Panc1 (cell line): ENCODE measurements at regions not wholly inside any gene's neighbourhood (a gene's known extent, or its start where the extent isn't known, plus 50 kb on each side); places are given as distances from the start of the nearest gene placed in this dataset.

Experiments used
- ATAC-seq: fragments of 200-7000 bp; cut with Tn5 transposase; 2 replicates; pipeline ENCODE4 v1.9.1; 2020; ENCODE audit warnings: mild to moderate bottlenecking, moderate library complexity
- BruUV-seq: library from RNA; stranded (reverse); fragments of 400-500 nt; replicated peaks from 2 replicates; lab custom pipeline; 2021; lab: Mats Ljungman, UMichigan
- CTCF ChIA-PET: fragments of 300-600 bp; sonication (Branson Sonifier 250); formaldehyde crosslinking; loops from one replicate; lab custom pipeline; 2022; ENCODE audit warnings: antibody characterized with exemption; lab: Charles Lee
- POLR2A ChIA-PET: fragments of 300-600 bp; sonication (Branson Sonifier 250); formaldehyde crosslinking; loops from one replicate; lab custom pipeline; 2022; ENCODE audit warnings: antibody characterized with exemption; lab: Charles Lee
- DNase-seq: peaks from one replicate; pipeline ENCODE4 v3.0.0-alpha.2; 2010; ENCODE audit warnings: low read depth, low spot score
- H3K27ac ChIP-seq: 2 replicates; pipeline ENCODE4 v1.5.1; 2011; ENCODE audit warnings: mild to moderate bottlenecking, low read length, inconsistent platforms
- H3K27me3 ChIP-seq: fragments of 200-500 bp; sonication (Bioruptor generic); 2 replicates; pipeline ENCODE4 v1.6.0; 2014; ENCODE audit warnings: low read length, inconsistent platforms; ENCODE audit not compliant: control insufficient read depth, insufficient read depth
- H3K36me3 ChIP-seq: fragments of 200-500 bp; sonication (Bioruptor generic); 2 replicates; pipeline ENCODE4 v1.5.1; 2014; ENCODE audit warnings: inconsistent platforms, mild to moderate bottlenecking, low read length, moderate library complexity; ENCODE audit not compliant: control insufficient read depth, insufficient read depth
- H3K4me1 ChIP-seq: 2 replicates; pipeline ENCODE4 v1.5.1; 2011; ENCODE audit warnings: inconsistent platforms, mild to moderate bottlenecking, low read length, moderate library complexity; ENCODE audit not compliant: control insufficient read depth, insufficient read depth
- H3K4me3 ChIP-seq, 2 experiments: 2 replicates each; pipeline ENCODE4 v1.5.1; 2011 to 2012; ENCODE audit warnings: low read depth in 2 of 2, low read length in 2 of 2, mild to moderate bottlenecking in 2 of 2, inconsistent platforms in 1 of 2, moderate library complexity in 1 of 2
- H3K9me3 ChIP-seq: fragments of 200-500 bp; sonication (Bioruptor generic); 2 replicates; pipeline ENCODE4 v1.5.1; 2014; ENCODE audit warnings: low read depth, mild to moderate bottlenecking, inconsistent platforms, low read length, moderate library complexity; ENCODE audit not compliant: control insufficient read depth, insufficient read depth
- CTCF ChIP-seq: fragments of 450-650 bp; IDR thresholded peaks from 2 replicates; pipeline ENCODE4 v1.5.1; 2017; ENCODE audit warnings: mild to moderate bottlenecking
- POLR2AphosphoS5 ChIP-seq: IDR thresholded peaks from 2 replicates; pipeline ENCODE4 v1.6.1; 2012; ENCODE audit warnings: mild to moderate bottlenecking, low read depth, low read length, moderate library complexity
- REST ChIP-seq, 2 experiments: IDR thresholded peaks; 2 replicates each; pipeline ENCODE4 v1.6.1; 2011 to 2012; ENCODE audit warnings: low read depth in 2 of 2, control low read depth in 1 of 2, low read length in 1 of 2, mild to moderate bottlenecking in 1 of 2, moderate library complexity in 1 of 2; ENCODE audit not compliant: insufficient read depth in 1 of 2
- SIN3A ChIP-seq: IDR thresholded peaks from 2 replicates; pipeline ENCODE4 v1.6.1; 2012; ENCODE audit warnings: low read depth, mild to moderate bottlenecking, low read length, moderate library complexity, borderline replicate concordance; ENCODE audit not compliant: insufficient read depth
- TCF7L2 ChIP-seq: IDR thresholded peaks from 2 replicates; pipeline ENCODE4 v1.6.1; 2011; ENCODE audit warnings: mild to moderate bottlenecking, low read depth, low read length, inconsistent platforms
- in situ Hi-C: cut with HindIII; loops from 2 replicates; pipeline ENCODE4 v1.10.0; 2016; ENCODE audit warnings: low sequenced_read_pairs, low pct_unique_long_range_greater_than_20kb
- intact Hi-C: fragments of 100-400 bp; cut with micrococcal nuclease; formaldehyde crosslinking; loops from one replicate; pipeline ENCODE4 v1.10.0; 2022; ENCODE audit not compliant: unreplicated experiment

GRCh38 chr5:166576323-166576722 is 1715.1 kb upstream of the WWC1 start:
- BruUV-seq = no TSS peak
- Histone ChIP-seq H3K4me3 (no peak overlapping the region), H3K36me3 (no peaks in the 10 kb centered on the region), H3K27ac (no peak overlapping the region), H3K9me3 (no peaks in the 10 kb centered on the region), H3K4me1 (no peaks in the 10 kb centered on the region), H3K27me3 (no peaks in the 10 kb centered on the region)
- ATAC-seq = no peak
- DNase-seq = no peak
- ChIA-PET POLR2A (no interaction called here), CTCF (no interaction called here)
- in situ Hi-C loops (no loop called here), intact Hi-C loops (no loop called here)
- TF ChIP-seq REST (IDR thresholded peaks at IDR 0.05; ENCODE audit: insufficient read depth in 1 of 2, low read depth in 2 of 2, low read length in 1 of 2) (no peak), SIN3A (no peak), POLR2AphosphoS5 (no peak), TCF7L2 (no peak), CTCF (no peak)

- BruUV-seq = no TSS peak
- H3K27me3 ChIP-seq = no peaks in the 10 kb centered on the region
- intact Hi-C loops = no loop called here
- POLR2A ChIA-PET = no interaction called here
- CTCF ChIA-PET = no interaction called here
- no peaks in the 10 kb centered on the region for H3K9me3 ChIP-seq
- H3K27ac ChIP-seq = no peak overlapping the region
- TF ChIP-seq CTCF (no peak), POLR2AphosphoS5 (no peak), TCF7L2 (no peak), REST (IDR thresholded peaks at IDR 0.05; ENCODE audit: insufficient read depth in 1 of 2, low read depth in 2 of 2, low read length in 1 of 2) (no peak), SIN3A (no peak)
- in situ Hi-C loops = no loop called here
- ATAC-seq (no peak), DNase-seq (no peak)
- no peaks in the 10 kb centered on the region for H3K36me3 ChIP-seq
- H3K4me1 ChIP-seq = no peaks in the 10 kb centered on the region
- H3K4me3 ChIP-seq = no peak overlapping the region
Measured at GRCh38 chr5:166581826-166582225, 1709.6 kb upstream of the WWC1 start.
